IMR-90 (cell line): ENCODE measurements at regions not wholly inside any gene's neighbourhood (a gene's known extent, or its start where the extent isn't known, plus 50 kb on each side); places are given as distances from the start of the nearest gene placed in this dataset.

Experiments used
- ATAC-seq: fragments of 200-7000 bp; cut with Tn5 transposase; 2 replicates; pipeline ENCODE4 v1.9.1; 2020; ENCODE audit warnings: low read depth, mild to moderate bottlenecking, moderate library complexity
- BruUV-seq: library from RNA; stranded (reverse); fragments of 400-500 nt; replicated peaks from 2 replicates; lab custom pipeline; 2021; lab: Mats Ljungman, UMichigan
- CTCF ChIA-PET: fragments of 300-600 bp; formaldehyde crosslinking; extraction: SDS; loops from one replicate; lab custom pipeline; 2021; ENCODE audit warnings: antibody characterized with exemption; lab: Yijun Ruan, JAX
- POLR2A ChIA-PET: fragments of 300-600 bp; sonication (Branson Sonifier 250); formaldehyde crosslinking; loops from one replicate; lab custom pipeline; 2022; ENCODE audit warnings: antibody characterized with exemption; ENCODE audit not compliant: unreplicated experiment; lab: Charles Lee
- DNase-seq: peaks from one replicate; pipeline ENCODE4 v3.0.0; 2013
- H2AFZ ChIP-seq: replicated peaks from 2 replicates; pipeline ENCODE3; 2013; ENCODE audit warnings: low read length, mild to moderate bottlenecking; ENCODE audit not compliant: poor library complexity
- H2AK5ac ChIP-seq: 2 replicates; pipeline ENCODE4 v1.6.1; 2013; ENCODE audit warnings: low read depth, low read length, inconsistent platforms
- H2AK9ac ChIP-seq: replicated peaks from 2 replicates; pipeline ENCODE3; 2013; ENCODE audit warnings: mild to moderate bottlenecking, low read depth, low read length, moderate library complexity; ENCODE audit not compliant: poor library complexity
- H2BK120ac ChIP-seq: 2 replicates; pipeline ENCODE4 v1.6.1; 2013; ENCODE audit warnings: low read depth, low read length, inconsistent platforms
- H2BK15ac ChIP-seq: 3 replicates; pipeline ENCODE4 v1.6.1; 2013; ENCODE audit warnings: low read depth, low read length, inconsistent platforms
- H2BK20ac ChIP-seq: 2 replicates; pipeline ENCODE4 v1.6.1; 2013; ENCODE audit warnings: low read depth, mild to moderate bottlenecking, inconsistent platforms, low read length, moderate library complexity
- H2BK5ac ChIP-seq: 2 replicates; pipeline ENCODE4 v1.6.1; 2013; ENCODE audit warnings: mild to moderate bottlenecking, low read depth, low read length, inconsistent platforms; ENCODE audit not compliant: poor library complexity, severe bottlenecking
- H3K14ac ChIP-seq: replicated peaks from 2 replicates; pipeline ENCODE4 v1.6.1; 2013; ENCODE audit warnings: low read depth, low read length, inconsistent platforms
- H3K18ac ChIP-seq: 2 replicates; pipeline ENCODE4 v1.6.1; 2013; ENCODE audit warnings: low read depth, low read length, control low read depth
- H3K23ac ChIP-seq: 2 replicates; pipeline ENCODE4 v1.6.1; 2013; ENCODE audit warnings: low read depth, low read length, inconsistent platforms
- H3K27ac ChIP-seq: 2 replicates; pipeline ENCODE4 v1.5.1; 2013; ENCODE audit warnings: mild to moderate bottlenecking, control low read depth, low read length; ENCODE audit not compliant: insufficient read depth
- H3K27me3 ChIP-seq: 2 replicates; pipeline ENCODE4 v1.6.1; 2013; ENCODE audit warnings: low read length; ENCODE audit not compliant: control insufficient read depth, insufficient read depth
- H3K36me3 ChIP-seq: 2 replicates; pipeline ENCODE4 v1.6.1; 2013; ENCODE audit warnings: low read length, mixed read lengths; ENCODE audit not compliant: control insufficient read depth, insufficient read depth
- H3K4ac ChIP-seq: 2 replicates; pipeline ENCODE4 v1.6.1; 2013; ENCODE audit warnings: low read depth, low read length, inconsistent platforms
- H3K4me1 ChIP-seq: 2 replicates; pipeline ENCODE4 v1.6.1; 2013; ENCODE audit warnings: low read length, mixed read lengths; ENCODE audit not compliant: control insufficient read depth, insufficient read depth
- H3K4me2 ChIP-seq: 2 replicates; pipeline ENCODE4 v1.6.1; 2013; ENCODE audit warnings: low read depth, mild to moderate bottlenecking, control low read depth, low read length, moderate library complexity
- H3K4me3 ChIP-seq: 2 replicates; pipeline ENCODE4 v1.5.1; 2013; ENCODE audit warnings: low read depth, mild to moderate bottlenecking, control low read depth, low read length, moderate library complexity; ENCODE audit not compliant: insufficient read depth
- H3K56ac ChIP-seq: 2 replicates; pipeline ENCODE4 v1.6.1; 2013; ENCODE audit warnings: low read length, inconsistent platforms; ENCODE audit not compliant: insufficient read depth; ENCODE audit errors: extremely low read depth
- H3K79me1 ChIP-seq, 2 experiments: 2 replicates each; pipeline ENCODE4 v1.6.1; 2013; ENCODE audit warnings: low read length in 2 of 2, inconsistent platforms in 1 of 2, low read depth in 1 of 2
- H3K9ac ChIP-seq: 2 replicates; pipeline ENCODE4 v1.6.1; 2013; ENCODE audit warnings: low read depth, low read length, control low read depth
- H3K9me1 ChIP-seq: 2 replicates; pipeline ENCODE4 v1.6.1; 2013; ENCODE audit warnings: low read length, inconsistent platforms; ENCODE audit not compliant: insufficient read depth
- H3K9me3 ChIP-seq: 2 replicates; pipeline ENCODE4 v1.6.1; 2013; ENCODE audit warnings: low read length; ENCODE audit not compliant: control insufficient read depth, insufficient read depth
- H4K20me1 ChIP-seq: 2 replicates; pipeline ENCODE4 v1.6.1; 2013; ENCODE audit warnings: low read length, inconsistent platforms; ENCODE audit not compliant: insufficient read depth
- H4K5ac ChIP-seq: 2 replicates; pipeline ENCODE4 v1.6.1; 2013; ENCODE audit warnings: mild to moderate bottlenecking, low read depth, low read length, control low read depth
- H4K8ac ChIP-seq, 2 experiments: 2 replicates each; pipeline ENCODE4 v1.6.1; 2013; ENCODE audit warnings: low read depth in 2 of 2, low read length in 2 of 2, control low read depth in 1 of 2, inconsistent platforms in 1 of 2
- H4K91ac ChIP-seq: 2 replicates; pipeline ENCODE4 v1.6.1; 2013; ENCODE audit warnings: low read depth, low read length, inconsistent platforms; ENCODE audit not compliant: insufficient read depth
- CEBPB ChIP-seq: IDR thresholded peaks from 2 replicates; pipeline ENCODE4 v1.6.1; 2012; ENCODE audit warnings: low read depth, low read length, improper control_type of control experiment
- CHD1 ChIP-seq: IDR thresholded peaks from 2 replicates; pipeline ENCODE4 v1.6.1; 2012; ENCODE audit warnings: low read depth, low read length, improper control_type of control experiment
- FOS ChIP-seq: fragments of 150-350 bp; IDR thresholded peaks from 2 replicates; pipeline ENCODE4 v1.6.1; 2016; ENCODE audit warnings: low read depth, low read length
- NFE2L2 ChIP-seq: fragments of 150-350 bp; IDR thresholded peaks from 2 replicates; pipeline ENCODE4 v1.6.1; 2016; ENCODE audit warnings: low read depth, mild to moderate bottlenecking, low read length
- POLR2A ChIP-seq: IDR thresholded peaks from 2 replicates; pipeline ENCODE4 v1.6.1; 2012; ENCODE audit warnings: mild to moderate bottlenecking, low read depth, low read length
- RCOR1 ChIP-seq: IDR thresholded peaks from 2 replicates; pipeline ENCODE4 v1.6.1; 2012; ENCODE audit warnings: mild to moderate bottlenecking, low read length, improper control_type of control experiment; ENCODE audit not compliant: insufficient replicate concordance
- WGBS, 2 experiments: methylation state at CpG; one replicate each; pipeline versions ENCODE4 v1.1.5 to v1.1.7; 2013; ENCODE audit warnings: missing lambda C conversion rate in 2 of 2; ENCODE audit not compliant: insufficient read length in 1 of 2; ENCODE audit errors: extremely low coverage in 2 of 2; 5-methylcytosine and 5-hydroxymethylcytosine counted together
- dilution Hi-C: fragments of 300-500 bp; cut with HindIII; formaldehyde crosslinking; loops from one replicate; pipeline ENCODE4 v1.14.3; 2018; ENCODE audit warnings: low sequenced_read_pairs; ENCODE audit not compliant: unreplicated experiment
- in situ Hi-C: fragments of 300-500 bp; cut with MboI; formaldehyde crosslinking; loops from 3 replicates; pipeline ENCODE4 v1.14.3; 2019; ENCODE audit warnings: low sequenced_read_pairs, inconsistent platforms, mixed read lengths
- intact Hi-C: fragments of 100-400 bp; cut with micrococcal nuclease; formaldehyde crosslinking; loops from 2 replicates; pipeline ENCODE4 v1.10.0; 2022

DNA sequence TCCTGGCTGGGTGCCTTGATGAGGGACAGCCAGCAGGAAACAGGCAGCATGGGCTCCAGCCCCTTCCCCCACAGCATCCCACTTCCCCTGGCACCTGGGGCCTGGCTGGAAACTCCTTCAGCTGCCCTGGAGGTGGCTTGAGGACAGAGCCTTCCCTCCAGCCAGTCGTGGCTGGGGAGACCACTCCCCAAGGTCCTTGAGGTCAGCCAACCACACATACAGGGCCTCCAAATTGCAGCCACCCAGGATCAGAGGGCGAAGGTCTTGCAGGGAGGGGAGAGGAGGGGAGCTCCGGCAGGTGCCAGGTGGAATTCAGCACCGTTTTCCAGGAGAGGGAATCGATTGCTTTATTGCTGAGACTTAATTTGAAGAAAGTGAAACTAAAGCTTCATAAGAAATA is 280.4 kb downstream of the PBX3 start:
- no peak overlapping the region for H3K23ac ChIP-seq
- no peak overlapping the region for H3K4ac ChIP-seq
- H3K27ac ChIP-seq, result no peak overlapping the region
- H2BK5ac ChIP-seq, result no peak overlapping the region
- H3K9ac ChIP-seq, result no peak overlapping the region
- H4K5ac ChIP-seq, result no peak overlapping the region
- TF ChIP-seq NFE2L2 (no peak), FOS (no peak), CHD1 (no peak), POLR2A (no peak), CEBPB (no peak), RCOR1 (no peak)
- H3K4me3 ChIP-seq, result no peak overlapping the region
- intact Hi-C loops, result no loop called here
- POLR2A ChIA-PET, result no interaction called here
- H3K27me3 ChIP-seq, result peaks cover 5% of the 10 kb centered on the region; the same call in 1 of the 2 replicates
- no TSS peak for BruUV-seq
- no peak for DNase-seq
- H2BK15ac ChIP-seq, result no peak overlapping the region
- no peak overlapping the region for H3K14ac ChIP-seq
- H2AK5ac ChIP-seq, result no peak overlapping the region
- ATAC-seq, result no peak
- WGBS, 2 experiments, result no CpG with 5 or more reads among the region's 5 CpGs
- no peaks in the 10 kb centered on the region for H3K79me1 ChIP-seq
- dilution Hi-C loops, result no loop called here
- H4K91ac ChIP-seq, result no peak overlapping the region
- no peaks in the 10 kb centered on the region; the same call in 1 of the 2 replicates for H3K9me1 ChIP-seq
- no peak overlapping the region for H2AK9ac ChIP-seq
- H2AFZ ChIP-seq, result peak overlapping the region; percentile 11
- no peak overlapping the region for H3K4me2 ChIP-seq
- in situ Hi-C loops, result no loop called here
- no peaks in the 10 kb centered on the region for H3K36me3 ChIP-seq
- H2BK120ac ChIP-seq, result no peak overlapping the region
- no peak overlapping the region for H4K8ac ChIP-seq
- H3K4me1 ChIP-seq, result no peaks in the 10 kb centered on the region
- peaks cover 3% of the 10 kb centered on the region; the same call in 1 of the 2 replicates for H3K9me3 ChIP-seq
- H2BK20ac ChIP-seq, result no peak overlapping the region
- H3K56ac ChIP-seq, result no peak overlapping the region
- no peaks in the 10 kb centered on the region for H4K20me1 ChIP-seq
- CTCF ChIA-PET, result no interaction called here
- H3K18ac ChIP-seq, result no peak overlapping the region
